K562 (cell line): ENCODE measurements at regions not wholly inside any gene's neighbourhood (a gene's known extent, or its start where the extent isn't known, plus 50 kb on each side); places are given as distances from the start of the nearest gene placed in this dataset.

ENCODE experiments used
- ATAC-seq: fragments of 200-7000 bp; cut with Tn5 transposase; 3 replicates; pipeline ENCODE4 v1.9.1; 2020; ENCODE audit warnings: moderate library complexity
- BruUV-seq: library from RNA; stranded (reverse); fragments of 400-500 nt; replicated peaks from 2 replicates; lab custom pipeline; 2021; lab: Mats Ljungman, UMichigan
- CTCF ChIA-PET: fragments of 300-600 bp; formaldehyde crosslinking; extraction: SDS; loops from one replicate; lab custom pipeline; 2021; ENCODE audit warnings: low intra/inter-chr PET ratio; lab: Yijun Ruan, JAX
- POLR2A ChIA-PET: fragments of 300-600, 350-650 bp; sonication (Branson Sonifier 250); formaldehyde crosslinking; extraction: SDS; loops from one replicate; lab custom pipeline; 2021; ENCODE audit warnings: antibody characterized with exemption, inconsistent platforms; lab: Yijun Ruan, JAX
- DNase-seq, 4 experiments: peaks; one replicate each; pipeline versions ENCODE4 v3.0.0 to v3.0.0-alpha.2; 2011 to 2018; ENCODE audit warnings: low spot score in 3 of 4, mixed read lengths in 3 of 4; ENCODE audit errors: extremely low read depth in 1 of 4
- FAIRE-seq: peaks from 2 replicates; lab custom pipeline; 2011; peaks lifted over from hg19 to GRCh38; lab: Jason Lieb, UNC
- H2AFZ ChIP-seq: 2 replicates; pipeline ENCODE4 v1.6.0; 2011; ENCODE audit warnings: low read depth, low read length, control low read depth, inconsistent platforms
- H3K27ac ChIP-seq: fragments of 200-600 bp; 3 replicates; pipeline ENCODE4 v1.8.0; 2011; ENCODE audit warnings: low read depth, mild to moderate bottlenecking, control low read depth, inconsistent platforms, low read length, moderate library complexity, mixed read lengths; ENCODE audit errors: extremely low read depth
- H3K27me3 ChIP-seq, 2 experiments: fragments of 300-600 bp in 1 of 2; 2 replicates in 1 of 2; 3 replicates in 1 of 2; pipeline versions ENCODE4 v1.6.0 to v1.8.0; 2011; ENCODE audit warnings: inconsistent platforms in 2 of 2, low read length in 2 of 2, mild to moderate bottlenecking in 1 of 2, mixed read lengths in 1 of 2, moderate library complexity in 1 of 2; ENCODE audit not compliant: control insufficient read depth in 2 of 2, insufficient read depth in 2 of 2
- H3K36me3 ChIP-seq: fragments of 300-600 bp; 3 replicates; pipeline ENCODE4 v1.8.0; 2011; ENCODE audit warnings: mild to moderate bottlenecking, low read length, inconsistent platforms; ENCODE audit not compliant: control insufficient read depth, insufficient read depth
- H3K4me1 ChIP-seq, 2 experiments: fragments of 200-600 bp in 1 of 2; replicated peaks in 1 of 2; 2 replicates in 1 of 2; 3 replicates in 1 of 2; pipeline versions ENCODE4 v1.5.1 to v1.8.0; 2011; ENCODE audit warnings: inconsistent platforms in 2 of 2, low read length in 2 of 2, mild to moderate bottlenecking in 1 of 2, mixed read lengths in 1 of 2, moderate library complexity in 1 of 2; ENCODE audit not compliant: control insufficient read depth in 2 of 2, insufficient read depth in 2 of 2
- H3K4me2 ChIP-seq: 2 replicates; pipeline ENCODE4 v1.6.1; 2011; ENCODE audit warnings: low read length, control low read depth, inconsistent platforms, mixed read lengths; ENCODE audit not compliant: insufficient read depth
- H3K4me3 ChIP-seq: fragments of 200-600 bp; sonication (generic), shearing (Covaris generic); 2 replicates; pipeline ENCODE4 v1.5.1; 2016; ENCODE audit warnings: control low read depth, inconsistent platforms
- H3K79me2 ChIP-seq: fragments of 200-600 bp; 3 replicates; pipeline ENCODE4 v1.8.0; 2011; ENCODE audit warnings: low read length, inconsistent platforms; ENCODE audit not compliant: control insufficient read depth, insufficient read depth
- H3K9ac ChIP-seq, 2 experiments: 2 replicates each; pipeline versions ENCODE4 v1.6.0 to v1.6.1; 2011; ENCODE audit warnings: low read depth in 2 of 2, low read length in 2 of 2, control low read depth in 1 of 2, inconsistent platforms in 1 of 2, mild to moderate bottlenecking in 1 of 2, mixed read lengths in 1 of 2; ENCODE audit not compliant: insufficient read depth in 1 of 2
- H3K9me1 ChIP-seq: one replicate; pipeline ENCODE4 v1.6.0; 2011; ENCODE audit warnings: inconsistent platforms, mild to moderate bottlenecking, low read length, moderate library complexity; ENCODE audit not compliant: control insufficient read depth, insufficient read depth
- H3K9me3 ChIP-seq: replicated peaks from 2 replicates; pipeline ENCODE4 v1.5.1; 2011; ENCODE audit warnings: low read depth, low read length, inconsistent platforms; ENCODE audit not compliant: control insufficient read depth, insufficient read depth
- H4K20me1 ChIP-seq: replicated peaks from 2 replicates; pipeline ENCODE4 v1.6.1; 2011; ENCODE audit warnings: low read length, inconsistent platforms, mixed read lengths; ENCODE audit not compliant: control insufficient read depth, insufficient read depth
- ATF1 ChIP-seq, 2 experiments: fragments of 450-650 bp in 1 of 2; IDR thresholded peaks; 2 replicates each; pipeline ENCODE4 v1.6.1; 2016; ENCODE audit warnings: missing compliant biosample characterization in 1 of 2, missing genetic modification characterization in 1 of 2
- DLX4 ChIP-seq: fragments of 250-450 bp; sonication (Bioruptor Pico); IDR thresholded peaks from 2 replicates; pipeline ENCODE4 v1.6.1; 2021; ENCODE audit warnings: mild to moderate bottlenecking
- HNRNPK ChIP-seq: fragments of 200-400 bp; formaldehyde crosslinking; IDR thresholded peaks from one replicate; pipeline ENCODE4 v1.6.1; 2018; ENCODE audit warnings: mild to moderate bottlenecking, low read depth, low read length; ENCODE audit not compliant: poor library complexity, severe bottlenecking
- KLF6 ChIP-seq: fragments of 250-450 bp; sonication (Bioruptor Pico); IDR thresholded peaks from 2 replicates; pipeline ENCODE4 v1.4.0; 2020; ENCODE audit warnings: mild to moderate bottlenecking, moderate library complexity, borderline replicate concordance
- MAFG ChIP-seq: fragments of 450-650 bp; conservative IDR thresholded peaks from 2 replicates; pipeline ENCODE4 v1.6.1; 2016; ENCODE audit warnings: missing genetic modification characterization, missing compliant biosample characterization
- NKRF ChIP-seq: fragments of 450-650 bp; IDR thresholded peaks from 2 replicates; pipeline ENCODE4 v1.6.1; 2016; ENCODE audit warnings: borderline replicate concordance
- TBL1XR1 ChIP-seq, 2 experiments: IDR thresholded peaks; 2 replicates each; pipeline ENCODE4 v1.6.1; 2012; ENCODE audit warnings: improper control_type of control experiment in 2 of 2, low read length in 2 of 2, mild to moderate bottlenecking in 1 of 2
- ZNF79 ChIP-seq: fragments of 250-450 bp; sonication (Bioruptor Pico); IDR thresholded peaks from 2 replicates; pipeline ENCODE4 v1.4.0; 2020; ENCODE audit warnings: low read depth, mild to moderate bottlenecking, moderate library complexity
- WGBS: fragments of 100-300 bp; shearing (Covaris generic); methylation state at CpG from one replicate; pipeline ENCODE4 v1.1.6; 2016; ENCODE audit warnings: low coverage, mixed read lengths; ENCODE audit not compliant: insufficient coverage; ENCODE audit errors: missing lambda C conversion rate; 5-methylcytosine and 5-hydroxymethylcytosine counted together
- in situ Hi-C: fragments of 300-500 bp; cut with MboI; formaldehyde crosslinking; loops from 4 replicates; pipeline ENCODE4 v1.15.0; 2018; ENCODE audit warnings: inconsistent platforms, mixed read lengths
- intact Hi-C: fragments of 100-400 bp; cut with micrococcal nuclease; formaldehyde crosslinking; loops from 2 replicates; pipeline ENCODE4 v1.14.2; 2022
- TF ChIP-seq, protein P1 (sequence below): fragments of 450-650 bp; IDR thresholded peaks from one replicate; pipeline ENCODE4 v1.6.1; 2018; ENCODE audit warnings: mild to moderate bottlenecking, moderate library complexity; ENCODE audit not compliant: partially characterized antibody
- TF ChIP-seq, protein P2 (sequence below): IDR thresholded peaks from 2 replicates; pipeline ENCODE4 v1.6.1; 2012; ENCODE audit warnings: low read depth, low read length, improper control_type of control experiment, borderline replicate concordance

DNA sequence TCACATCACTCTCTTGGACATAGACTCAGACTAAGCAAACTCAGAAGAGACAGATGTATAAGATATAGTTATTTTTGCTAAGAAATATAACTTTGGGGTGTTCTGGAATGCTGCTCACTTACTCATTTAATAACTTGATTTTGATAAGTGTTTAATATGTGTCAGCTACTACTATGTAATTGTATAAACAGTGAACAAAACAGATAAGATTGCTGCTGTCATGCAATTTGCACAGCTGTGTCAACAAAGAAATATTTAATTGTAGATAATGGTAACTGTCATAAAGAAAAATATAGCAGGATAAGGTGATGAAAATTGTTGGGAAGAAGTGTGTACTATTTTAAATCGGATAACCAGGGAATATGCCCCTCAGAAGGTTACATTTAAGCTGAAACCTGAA is 84.1 kb upstream of the ZDHHC17 start (continued):
- TF ChIP-seq NKRF (no peak), MAFG (tag) (no peak), KLF6 (CRISPR knock-in tag) (no peak)
- TF ChIP-seq, all 486 proteins: peak for 0

- CTCF ChIA-PET = no interaction called here
- DNase-seq = no peak
- no TSS peak for BruUV-seq
- 28% methylated on average over 2 of the region's 2 CpGs for WGBS
- in situ Hi-C loops = no loop called here
- TF ChIP-seq ATF1 (CRISPR knock-in tag; IDR thresholded peaks at IDR 0.05) (no peak), ATF1 (tag; IDR thresholded peaks at IDR 0.05) (no peak), HNRNPK (no peak), TBL1XR1 (IDR thresholded peaks at IDR 0.05; ENCODE audit: low read length in 2 of 2) (no peak), ZNF79 (CRISPR knock-in tag) (no peak), DLX4 (CRISPR knock-in tag) (no peak)
- TF ChIP-seq, protein P1, sequence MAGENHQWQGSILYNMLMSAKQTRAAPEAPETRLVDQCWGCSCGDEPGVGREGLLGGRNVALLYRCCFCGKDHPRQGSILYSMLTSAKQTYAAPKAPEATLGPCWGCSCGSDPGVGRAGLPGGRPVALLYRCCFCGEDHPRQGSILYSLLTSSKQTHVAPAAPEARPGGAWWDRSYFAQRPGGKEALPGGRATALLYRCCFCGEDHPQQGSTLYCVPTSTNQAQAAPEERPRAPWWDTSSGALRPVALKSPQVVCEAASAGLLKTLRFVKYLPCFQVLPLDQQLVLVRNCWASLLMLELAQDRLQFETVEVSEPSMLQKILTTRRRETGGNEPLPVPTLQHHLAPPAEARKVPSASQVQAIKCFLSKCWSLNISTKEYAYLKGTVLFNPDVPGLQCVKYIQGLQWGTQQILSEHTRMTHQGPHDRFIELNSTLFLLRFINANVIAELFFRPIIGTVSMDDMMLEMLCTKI = no peak
- TF ChIP-seq, protein P2, sequence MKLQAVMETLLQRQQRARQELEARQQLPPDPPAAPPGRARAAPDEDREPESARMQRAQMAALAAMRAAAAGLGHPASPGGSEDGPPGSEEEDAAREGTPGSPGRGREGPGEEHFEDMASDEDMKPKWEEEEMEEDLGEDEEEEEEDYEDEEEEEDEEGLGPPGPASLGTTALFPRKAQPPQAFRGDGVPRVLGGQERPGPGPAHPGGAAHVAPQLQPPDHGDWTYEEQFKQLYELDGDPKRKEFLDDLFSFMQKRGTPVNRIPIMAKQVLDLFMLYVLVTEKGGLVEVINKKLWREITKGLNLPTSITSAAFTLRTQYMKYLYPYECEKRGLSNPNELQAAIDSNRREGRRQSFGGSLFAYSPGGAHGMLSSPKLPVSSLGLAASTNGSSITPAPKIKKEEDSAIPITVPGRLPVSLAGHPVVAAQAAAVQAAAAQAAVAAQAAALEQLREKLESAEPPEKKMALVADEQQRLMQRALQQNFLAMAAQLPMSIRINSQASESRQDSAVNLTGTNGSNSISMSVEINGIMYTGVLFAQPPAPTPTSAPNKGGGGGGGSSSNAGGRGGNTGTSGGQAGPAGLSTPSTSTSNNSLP = no peak
- TF ChIP-seq, all 486 proteins: peak for 0
- Histone ChIP-seq H3K4me3 (no peak overlapping the region), H3K9ac (no peak overlapping the region), H3K4me1 (no peaks in the 10 kb centered on the region; a peak in 1 of 5 replicates), H4K20me1 (no peaks in the 10 kb centered on the region), H3K9me3 (no peaks in the 10 kb centered on the region), H3K27ac (no peak overlapping the region), H3K9me1 (no peaks in the 10 kb centered on the region), H3K79me2 (no peaks in the 10 kb centered on the region), H3K4me2 (no peak overlapping the region), H3K27me3 (peaks cover 0 to 4% of the 10 kb centered on the region in 2 experiments; a peak in 1 of 5 replicates), H3K36me3 (no peaks in the 10 kb centered on the region), H2AFZ (no peak overlapping the region)
- no peak for FAIRE-seq
- ATAC-seq = no peak
- intact Hi-C loops = no loop called here
- POLR2A ChIA-PET = interaction anchor here (0.7 kb wide), 2 partner anchors 12 to 382 kb away, joined by 3 to 4 read pairs; no protein-coding TSS in a partner anchor
These were observed 83.0 kb upstream of the ZDHHC17 start for GRCh38 chr12:76680940-76681339.
